ENCODE measurements at regions not wholly inside any gene's neighbourhood (a gene's known extent, or its start where the extent isn't known, plus 50 kb on each side); places are given as distances from the start of the nearest gene placed in this dataset.

DNA sequence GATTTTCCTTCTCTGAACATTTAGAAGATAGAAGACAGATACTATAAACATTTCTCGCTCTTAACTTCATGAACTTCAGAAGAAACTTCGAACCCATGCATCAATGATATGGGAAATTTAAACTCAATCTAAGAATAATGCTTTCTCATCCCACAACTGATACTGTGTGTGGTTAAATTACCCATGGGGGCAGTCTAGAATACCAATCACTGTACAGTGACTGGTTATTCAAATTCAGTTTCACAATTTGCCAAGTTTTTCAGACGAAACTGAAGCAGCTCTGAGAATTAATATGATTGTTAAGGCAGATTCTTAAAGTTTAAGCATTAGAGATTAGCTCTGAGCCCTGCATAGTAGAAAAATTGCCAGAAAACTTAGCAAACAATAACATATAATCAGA, 431.0 kb downstream of the SH3GL2 start:
- no peaks in the 10 kb centered on the region for H3K9me3 Mint-ChIP-seq

DNA sequence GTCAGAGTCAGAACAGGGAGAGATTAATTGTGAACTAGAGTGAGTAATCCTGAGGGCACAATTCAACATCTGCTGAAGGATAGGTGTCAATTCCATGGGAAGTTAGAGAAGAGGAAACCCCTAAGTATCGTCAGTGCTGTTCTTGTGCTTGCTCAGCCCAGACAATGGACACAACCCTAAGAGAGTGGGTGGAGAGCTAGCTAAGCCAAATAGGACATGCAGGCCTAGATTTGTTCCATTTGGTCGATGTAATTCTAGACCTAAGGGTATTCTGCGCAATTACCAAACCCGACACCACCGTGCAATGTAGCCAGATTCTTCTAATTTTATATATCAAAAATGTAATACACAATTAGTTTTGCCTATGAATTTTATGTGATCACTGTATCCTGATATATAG, 431.6 kb downstream of the SH3GL2 start:
- Mint-ChIP-seq H3K9me3 (no peaks in the 10 kb centered on the region), H3K27ac (no peak overlapping the region), H3K36me3 (ENCODE audit: low read depth) (no peaks in the 10 kb centered on the region)

More for the DNA sequence above, 431.0 kb downstream of the SH3GL2 start:
- Mint-ChIP-seq H3K4me1 (ENCODE audit: low read depth) (no peaks in the 10 kb centered on the region), H3K4me3 (no peak overlapping the region), H3K36me3 (ENCODE audit: low read depth) (no peaks in the 10 kb centered on the region), H3K27ac (no peak overlapping the region), H3K27me3 (ENCODE audit: low read depth) (no peaks in the 10 kb centered on the region)
- DNase-seq (ENCODE audit: low spot score), result no peak

DNA sequence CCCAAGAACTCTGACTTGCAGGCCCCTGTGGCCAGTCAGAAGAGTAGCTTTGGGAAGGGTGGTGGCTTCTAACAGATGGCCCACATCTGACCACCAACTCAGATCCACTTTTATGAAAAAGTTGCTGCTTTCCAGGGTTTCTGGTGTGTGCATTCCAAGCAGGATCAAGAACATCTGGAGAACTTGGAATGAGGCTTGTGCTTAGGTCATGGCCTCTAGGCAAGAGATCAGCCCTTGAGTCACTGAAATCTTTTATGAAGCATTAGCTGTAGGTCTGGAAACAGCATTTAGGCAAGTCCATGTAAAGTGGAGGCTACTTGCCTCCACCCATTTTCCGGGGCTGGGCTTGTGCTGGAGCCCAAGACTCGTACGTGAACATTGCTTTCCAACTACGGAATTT, 433.3 kb downstream of the SH3GL2 start:
- Mint-ChIP-seq H3K4me3 (no peak overlapping the region), H3K36me3 (ENCODE audit: low read depth) (no peaks in the 10 kb centered on the region), H3K4me1 (ENCODE audit: low read depth) (no peaks in the 10 kb centered on the region), H3K27me3 (ENCODE audit: low read depth) (no peaks in the 10 kb centered on the region), H3K27ac (no peak overlapping the region), H3K9me3 (no peaks in the 10 kb centered on the region)
- DNase-seq (ENCODE audit: low spot score), result no peak

More for the DNA sequence above, 431.6 kb downstream of the SH3GL2 start:
- Mint-ChIP-seq H3K4me3 (no peak overlapping the region), H3K27me3 (ENCODE audit: low read depth) (no peaks in the 10 kb centered on the region), H3K4me1 (ENCODE audit: low read depth) (no peaks in the 10 kb centered on the region)
- DNase-seq (ENCODE audit: low spot score), result no peak

DNA sequence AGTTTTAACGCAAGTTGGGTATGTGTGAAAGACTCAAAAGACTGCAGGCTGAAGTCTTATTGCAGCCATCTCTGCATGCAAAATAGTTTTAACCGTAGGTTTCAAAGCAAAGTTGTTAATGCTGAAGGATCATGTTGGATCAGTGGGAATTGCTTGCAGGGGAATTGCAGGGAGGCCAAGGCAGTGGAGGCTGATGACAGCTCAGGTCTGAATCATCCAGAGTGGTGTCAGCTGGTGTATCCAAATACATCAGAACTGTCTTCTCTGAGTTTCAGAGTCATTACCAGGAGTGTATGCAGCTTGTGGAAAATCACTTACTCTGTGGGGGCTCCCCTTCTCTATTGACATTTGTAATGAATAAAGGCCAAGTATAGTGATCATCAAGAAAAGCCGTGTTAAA, 435.7 kb downstream of the SH3GL2 start:
- Mint-ChIP-seq H3K27me3 (ENCODE audit: low read depth) (no peaks in the 10 kb centered on the region), H3K27ac (no peak overlapping the region), H3K4me3 (no peak overlapping the region), H3K36me3 (ENCODE audit: low read depth) (no peaks in the 10 kb centered on the region), H3K9me3 (peaks cover 14% of the 10 kb centered on the region), H3K4me1 (ENCODE audit: low read depth) (no peaks in the 10 kb centered on the region)
- DNase-seq (ENCODE audit: low spot score), result no peak

DNA sequence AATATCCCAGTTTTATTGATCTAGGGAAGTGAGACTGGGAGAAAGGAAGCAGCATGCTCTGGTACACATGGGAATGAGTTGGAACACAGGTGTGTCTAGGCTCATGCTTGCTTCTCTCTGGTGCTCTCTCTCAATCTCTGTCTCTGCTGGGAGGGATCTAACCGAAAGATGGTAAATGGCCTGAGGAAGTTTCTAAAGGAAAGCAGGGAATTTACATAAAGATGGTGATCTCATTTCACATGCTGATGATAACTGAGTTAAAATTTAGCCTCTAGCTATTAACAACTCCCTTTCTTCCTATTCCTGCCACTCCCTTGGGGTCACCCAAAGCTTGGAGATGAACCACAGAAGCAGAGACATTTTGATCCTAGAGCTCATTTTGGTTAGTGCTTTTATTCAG, 436.2 kb downstream of the SH3GL2 start:
- Mint-ChIP-seq H3K4me3 (no peak overlapping the region), H3K36me3 (ENCODE audit: low read depth) (no peaks in the 10 kb centered on the region), H3K4me1 (ENCODE audit: low read depth) (no peaks in the 10 kb centered on the region), H3K27me3 (ENCODE audit: low read depth) (no peaks in the 10 kb centered on the region), H3K27ac (no peak overlapping the region), H3K9me3 (peaks cover 14% of the 10 kb centered on the region)
- no peak for DNase-seq (ENCODE audit: low spot score)

DNA sequence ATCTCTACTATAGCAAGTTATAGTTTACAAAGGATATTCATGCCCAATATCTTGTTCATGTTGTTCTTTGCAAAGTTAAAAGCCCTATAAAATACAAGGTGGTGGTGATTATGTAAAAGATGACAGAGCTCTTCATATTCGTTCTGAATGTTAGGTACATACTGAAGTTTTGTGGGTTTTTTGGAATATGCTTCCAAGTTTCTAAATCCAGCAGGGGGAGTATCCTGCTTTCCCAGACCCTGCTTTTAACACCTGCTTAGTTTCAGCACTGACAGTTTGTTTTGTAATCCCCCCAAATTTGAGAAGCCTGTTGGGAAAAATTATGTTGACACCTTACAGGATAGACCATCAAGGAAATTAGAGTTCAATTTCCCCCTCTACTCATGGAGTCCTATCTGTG, 438.3 kb downstream of the SH3GL2 start:
- peaks cover 14% of the 10 kb centered on the region for H3K9me3 Mint-ChIP-seq
- H3K4me1 Mint-ChIP-seq (ENCODE audit: low read depth), result no peaks in the 10 kb centered on the region
- no peak overlapping the region for H3K4me3 Mint-ChIP-seq
- DNase-seq (ENCODE audit: low spot score), result no peak
- H3K27ac Mint-ChIP-seq, result no peak overlapping the region
- H3K27me3 Mint-ChIP-seq (ENCODE audit: low read depth), result no peaks in the 10 kb centered on the region
- H3K36me3 Mint-ChIP-seq (ENCODE audit: low read depth), result no peaks in the 10 kb centered on the region

DNA sequence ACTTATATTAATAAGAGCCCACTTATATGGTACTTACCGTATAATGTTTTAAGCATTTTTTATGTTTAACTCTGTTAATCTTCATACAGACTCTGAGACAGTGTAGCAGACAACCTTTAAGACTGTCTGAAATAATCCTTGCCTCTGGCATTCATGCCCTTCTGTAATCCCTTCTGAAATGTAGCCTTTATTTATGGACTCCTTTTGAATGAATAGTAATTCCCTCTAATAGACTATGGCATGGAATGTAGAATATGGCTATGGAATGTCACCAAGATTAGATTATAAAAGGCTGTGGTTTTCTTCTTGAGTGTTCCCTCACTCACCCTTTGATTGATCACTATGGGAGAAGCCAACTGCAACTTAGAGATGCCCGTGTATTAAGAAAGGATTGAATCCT, 439.4 kb downstream of the SH3GL2 start:
- Mint-ChIP-seq H3K27ac (no peak overlapping the region), H3K27me3 (ENCODE audit: low read depth) (no peaks in the 10 kb centered on the region)

DNA sequence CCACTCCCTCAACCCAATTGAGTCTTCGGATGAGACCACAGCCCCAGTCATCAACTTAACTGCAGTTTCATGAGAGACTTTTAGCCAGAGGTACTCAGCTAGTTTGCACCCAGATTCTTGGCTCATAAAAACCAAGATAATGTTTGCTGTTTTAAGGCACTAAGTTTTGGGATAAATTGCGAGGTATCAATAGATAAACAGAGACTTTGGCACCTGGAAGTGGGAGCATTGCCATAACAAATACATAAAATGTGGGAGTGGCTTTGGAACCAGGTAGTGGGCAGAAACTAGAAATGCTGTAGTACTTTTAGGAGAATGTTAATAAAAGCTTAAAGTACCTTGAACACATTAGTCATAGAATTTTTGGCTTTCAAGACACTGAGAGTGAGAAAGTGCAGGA, 439.8 kb downstream of the SH3GL2 start:
- Mint-ChIP-seq H3K27me3 (ENCODE audit: low read depth) (no peaks in the 10 kb centered on the region), H3K4me3 (no peak overlapping the region), H3K4me1 (ENCODE audit: low read depth) (no peaks in the 10 kb centered on the region), H3K36me3 (ENCODE audit: low read depth) (no peaks in the 10 kb centered on the region), H3K27ac (no peak overlapping the region), H3K9me3 (peaks cover 14% of the 10 kb centered on the region)
- no peak for DNase-seq (ENCODE audit: low spot score)

More for the DNA sequence above, 439.4 kb downstream of the SH3GL2 start:
- peaks cover 14% of the 10 kb centered on the region for H3K9me3 Mint-ChIP-seq
- H3K36me3 Mint-ChIP-seq (ENCODE audit: low read depth), result no peaks in the 10 kb centered on the region
- H3K4me1 Mint-ChIP-seq (ENCODE audit: low read depth), result no peaks in the 10 kb centered on the region
- no peak overlapping the region for H3K4me3 Mint-ChIP-seq
- no peak for DNase-seq (ENCODE audit: low spot score)

DNA sequence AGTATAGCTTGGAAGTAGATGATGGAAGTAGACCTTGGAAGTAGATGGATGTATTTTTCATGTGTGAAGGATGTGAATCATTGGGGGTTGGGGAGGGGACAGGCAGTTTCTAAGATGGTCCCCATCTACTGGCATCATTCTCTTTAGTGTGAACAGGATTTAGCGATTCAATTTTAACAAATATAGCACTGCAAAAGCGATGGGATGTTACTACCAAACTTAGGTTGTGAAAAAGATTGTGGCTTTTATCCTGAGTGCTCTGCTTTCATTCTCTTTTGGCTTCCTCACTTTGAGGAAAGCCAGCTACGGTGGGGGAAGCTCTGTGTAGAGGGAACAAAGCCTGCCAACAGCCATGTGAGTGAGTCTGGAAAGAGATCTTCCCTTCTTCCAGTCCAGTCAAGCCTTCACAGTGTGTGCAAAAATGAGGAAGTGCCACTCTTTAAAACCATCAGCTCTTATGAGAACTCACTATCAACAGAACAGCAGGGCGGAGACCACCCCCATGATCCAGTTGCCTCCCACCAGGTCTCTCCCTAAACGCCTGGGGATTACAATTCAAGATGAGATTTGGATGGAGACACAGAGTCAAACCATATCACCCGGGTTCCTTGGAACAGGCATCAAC, 441.4 kb downstream of the SH3GL2 start:
- DNase-seq (ENCODE audit: low spot score), result no peak
- Mint-ChIP-seq H3K36me3 (ENCODE audit: low read depth) (no peaks in the 10 kb centered on the region), H3K27me3 (ENCODE audit: low read depth) (no peaks in the 10 kb centered on the region), H3K4me1 (ENCODE audit: low read depth) (no peaks in the 10 kb centered on the region), H3K4me3 (no peak overlapping the region), H3K9me3 (peaks cover 14% of the 10 kb centered on the region), H3K27ac (no peak overlapping the region)

DNA sequence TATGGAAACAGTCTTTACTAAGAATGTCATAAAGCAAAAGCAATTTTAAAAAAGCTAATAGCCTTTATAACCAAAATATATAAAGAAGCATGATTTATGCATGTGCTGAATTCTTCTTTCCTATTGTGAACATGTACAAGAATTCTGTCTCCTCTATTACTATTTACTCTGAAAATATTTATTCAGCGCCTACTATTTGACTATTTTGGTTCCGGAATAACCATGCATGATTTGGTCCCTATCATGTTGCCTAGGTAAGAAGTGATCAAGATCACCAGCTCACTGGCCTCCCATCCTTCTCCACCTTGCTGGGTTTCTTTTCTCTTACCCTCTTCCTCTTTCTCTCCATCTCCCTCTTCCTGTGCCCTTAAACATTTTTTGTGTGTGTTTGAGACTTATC, 443.8 kb downstream of the SH3GL2 start:
- Mint-ChIP-seq H3K27ac (no peak overlapping the region), H3K4me3 (no peak overlapping the region), H3K4me1 (ENCODE audit: low read depth) (no peaks in the 10 kb centered on the region), H3K9me3 (peaks cover 14% of the 10 kb centered on the region), H3K27me3 (ENCODE audit: low read depth) (no peaks in the 10 kb centered on the region), H3K36me3 (ENCODE audit: low read depth) (no peaks in the 10 kb centered on the region)
- no peak for DNase-seq (ENCODE audit: low spot score)

DNA sequence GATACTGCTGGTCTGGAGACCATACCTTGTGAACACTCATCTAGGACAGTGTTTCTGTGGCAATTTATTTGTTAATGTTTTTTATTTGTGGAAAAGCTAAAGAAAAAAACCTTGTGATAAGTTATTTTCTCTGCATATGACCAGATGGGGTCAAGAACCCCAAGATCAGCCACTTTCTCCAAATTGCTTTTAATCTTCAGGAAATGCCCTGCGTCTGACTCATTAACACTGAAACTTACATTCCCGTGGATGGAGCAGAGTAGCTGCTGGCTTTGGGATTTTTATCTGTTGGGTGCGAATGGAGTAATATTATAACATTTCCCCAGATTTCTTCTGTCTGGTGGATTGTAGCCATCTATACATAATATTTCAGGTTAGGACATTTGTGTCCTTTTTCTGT, 444.5 kb downstream of the SH3GL2 start:
- no peaks in the 10 kb centered on the region for H3K4me1 Mint-ChIP-seq (ENCODE audit: low read depth)
- H3K36me3 Mint-ChIP-seq (ENCODE audit: low read depth), result no peaks in the 10 kb centered on the region
- DNase-seq (ENCODE audit: low spot score), result no peak
- H3K9me3 Mint-ChIP-seq, result peaks cover 12% of the 10 kb centered on the region
- H3K27ac Mint-ChIP-seq, result no peak overlapping the region
- H3K27me3 Mint-ChIP-seq (ENCODE audit: low read depth), result no peaks in the 10 kb centered on the region
- H3K4me3 Mint-ChIP-seq, result no peak overlapping the region

DNA sequence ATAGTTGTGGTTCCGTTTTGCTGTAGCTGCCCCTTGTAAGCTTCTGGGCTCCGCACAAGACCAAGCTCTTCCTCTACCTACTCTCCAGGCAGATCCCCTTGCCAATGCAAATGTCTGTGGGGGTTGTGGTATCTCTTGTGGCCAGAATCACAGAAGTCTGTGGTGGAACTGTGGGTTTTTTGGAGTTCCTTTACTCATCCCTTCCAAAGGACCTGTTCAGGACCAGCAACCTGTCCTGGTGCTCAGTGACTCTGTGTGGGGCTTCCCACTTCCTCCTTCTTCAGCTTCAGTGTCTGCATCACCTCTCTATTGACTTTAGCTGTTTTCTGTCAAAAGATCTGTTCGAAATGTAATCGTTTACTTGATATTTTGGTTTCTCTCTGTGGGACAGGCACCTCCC, 441.3 kb upstream of the ADAMTSL1 start:
- Mint-ChIP-seq H3K9me3 (no peaks in the 10 kb centered on the region), H3K36me3 (ENCODE audit: low read depth) (no peaks in the 10 kb centered on the region), H3K4me1 (ENCODE audit: low read depth) (no peaks in the 10 kb centered on the region), H3K27ac (no peak overlapping the region), H3K27me3 (ENCODE audit: low read depth) (no peaks in the 10 kb centered on the region), H3K4me3 (no peak overlapping the region)
- no peak for DNase-seq (ENCODE audit: low spot score)

DNA sequence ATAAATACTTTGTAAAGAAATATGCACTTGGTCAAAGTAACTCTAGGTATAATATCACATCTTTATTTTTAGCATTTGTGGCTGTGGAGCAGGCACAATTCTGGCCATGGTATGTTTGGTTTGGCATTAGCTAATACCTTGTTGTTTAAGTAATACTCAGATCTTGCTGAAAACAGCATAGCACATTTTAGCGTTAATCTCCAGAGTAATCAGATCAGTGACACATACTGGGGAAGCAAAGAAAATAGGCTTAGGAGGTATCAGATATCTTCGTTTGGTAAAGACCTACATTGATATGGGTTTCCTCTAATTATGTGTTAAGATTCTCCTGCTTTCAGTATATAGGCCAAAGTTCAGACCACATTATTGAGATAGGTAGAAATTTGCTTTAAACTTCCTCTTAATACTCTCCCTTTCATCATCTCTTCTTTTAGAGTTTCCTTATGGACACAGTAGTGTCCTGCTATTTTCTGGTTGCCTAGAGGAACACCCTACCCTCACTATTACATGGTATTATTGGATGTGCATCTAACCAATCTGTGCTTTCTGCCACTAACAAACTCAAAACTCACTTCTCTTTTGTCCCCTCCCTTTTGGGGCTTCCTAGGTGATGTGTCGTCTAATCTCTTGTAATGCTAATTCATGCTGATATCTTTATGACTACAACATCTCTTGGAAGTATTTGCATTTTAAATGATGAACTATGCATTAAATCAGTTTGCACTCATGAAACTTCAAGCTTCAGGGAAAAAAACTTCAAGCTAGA, 437.3 kb upstream of the ADAMTSL1 start:
- H3K27ac Mint-ChIP-seq, result no peak overlapping the region
- no peaks in the 10 kb centered on the region for H3K9me3 Mint-ChIP-seq
- no peaks in the 10 kb centered on the region for H3K4me1 Mint-ChIP-seq (ENCODE audit: low read depth)
- no peaks in the 10 kb centered on the region for H3K27me3 Mint-ChIP-seq (ENCODE audit: low read depth)
- H3K36me3 Mint-ChIP-seq (ENCODE audit: low read depth), result no peaks in the 10 kb centered on the region
- no peak for DNase-seq (ENCODE audit: low spot score)
- no peak overlapping the region for H3K4me3 Mint-ChIP-seq

DNA sequence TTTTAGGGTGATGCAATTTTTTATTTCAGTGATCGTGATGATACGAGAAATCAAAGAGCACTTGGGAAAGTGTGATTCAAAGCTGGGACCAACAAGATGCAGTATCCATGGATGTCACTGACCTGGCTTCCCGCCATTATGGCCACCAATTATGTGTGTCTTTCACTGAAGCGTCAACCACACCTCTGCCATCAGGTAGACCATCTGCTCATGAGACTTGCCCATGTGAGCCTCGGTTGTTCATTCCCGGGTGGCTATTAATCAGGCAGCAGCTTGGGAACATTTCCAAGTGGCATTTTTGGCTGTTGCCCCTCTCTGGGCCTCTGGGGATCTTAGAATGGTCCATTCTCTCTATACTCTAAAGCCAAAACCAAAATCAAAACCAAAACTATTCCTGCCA, 436.0 kb upstream of the ADAMTSL1 start:
- Mint-ChIP-seq H3K9me3 (no peaks in the 10 kb centered on the region), H3K27ac (no peak overlapping the region), H3K4me3 (no peak overlapping the region), H3K36me3 (ENCODE audit: low read depth) (no peaks in the 10 kb centered on the region), H3K4me1 (ENCODE audit: low read depth) (no peaks in the 10 kb centered on the region), H3K27me3 (ENCODE audit: low read depth) (no peaks in the 10 kb centered on the region)
- DNase-seq (ENCODE audit: low spot score), result no peak

DNA sequence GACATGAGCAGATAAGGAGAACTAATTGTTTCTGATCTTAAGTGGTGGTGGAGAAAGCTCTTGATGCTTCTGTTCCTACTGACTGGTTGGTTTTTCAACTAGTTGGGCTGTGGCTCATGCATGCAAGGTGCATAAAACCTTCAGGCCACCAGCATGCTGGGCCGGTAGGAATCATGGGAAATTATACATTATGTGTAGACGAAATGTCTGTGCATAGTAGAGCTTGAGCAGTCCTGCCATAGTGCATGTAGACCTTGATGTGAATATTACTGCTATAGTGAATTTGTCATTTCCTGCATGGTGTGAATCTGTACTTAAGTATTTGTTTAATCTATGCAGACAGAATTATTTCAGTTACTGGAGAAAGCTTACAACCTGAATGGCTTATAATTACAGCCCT, 433.6 kb upstream of the ADAMTSL1 start:
- Mint-ChIP-seq H3K27me3 (ENCODE audit: low read depth) (no peaks in the 10 kb centered on the region), H3K9me3 (no peaks in the 10 kb centered on the region), H3K4me3 (no peak overlapping the region), H3K36me3 (ENCODE audit: low read depth) (no peaks in the 10 kb centered on the region), H3K4me1 (ENCODE audit: low read depth) (no peaks in the 10 kb centered on the region), H3K27ac (no peak overlapping the region)
- no peak for DNase-seq (ENCODE audit: low spot score)

All from T-helper 2 cell treated with Interferon-gamma antibody and Interleukin-4, amounts not matched to agents 5 μg/mL and 100 μg/mL, for 36 hours (primary cell).